GM12878 (cell line): ENCODE measurements at regions not wholly inside any gene's neighbourhood (a gene's known extent, or its start where the extent isn't known, plus 50 kb on each side); places are given as distances from the start of the nearest gene placed in this dataset.

Experiments used
- ATAC-seq: fragments of 200-7000 bp; cut with Tn5 transposase; 3 replicates; pipeline ENCODE4 v1.9.1; 2020; ENCODE audit warnings: mild to moderate bottlenecking, moderate library complexity
- BruUV-seq: library from RNA; stranded (reverse); fragments of 400-500 nt; replicated peaks from 2 replicates; lab custom pipeline; 2021; lab: Mats Ljungman, UMichigan
- CTCF ChIA-PET: fragments of 300-600 bp; sonication (Branson Sonifier 250); formaldehyde crosslinking; extraction: SDS; loops from one replicate; lab custom pipeline; 2021; ENCODE audit warnings: inconsistent platforms; lab: Yijun Ruan, JAX
- POLR2A ChIA-PET: fragments of 350-600 bp; formaldehyde crosslinking; extraction: SDS; loops from one replicate; lab custom pipeline; 2021; ENCODE audit warnings: inconsistent platforms; lab: Charles Lee
- RAD21 ChIA-PET: fragments of 300-600 bp; sonication (Branson Sonifier 250); formaldehyde crosslinking; loops from one replicate; lab custom pipeline; 2023; ENCODE audit warnings: antibody characterized with exemption; ENCODE audit not compliant: unreplicated experiment; lab: Charles Lee
- SMC1A ChIA-PET: fragments of 300-600 bp; sonication (Branson Sonifier 250); formaldehyde crosslinking; loops from one replicate; lab custom pipeline; 2023; ENCODE audit not compliant: unreplicated experiment, uncharacterized antibody; lab: Charles Lee
- DNase-seq: peaks from one replicate; pipeline ENCODE4 v3.0.0-alpha.2; 2011; ENCODE audit warnings: low read depth, low spot score
- FAIRE-seq: peaks from 3 replicates; lab custom pipeline; 2011; peaks lifted over from hg19 to GRCh38; lab: Jason Lieb, UNC
- H2AFZ ChIP-seq: 2 replicates; pipeline ENCODE4 v1.6.0; 2011; ENCODE audit warnings: low read depth, low read length, control low read depth; ENCODE audit not compliant: control insufficient read depth
- H3K27ac ChIP-seq: 2 replicates; pipeline ENCODE4 v1.5.1; 2011; ENCODE audit warnings: control low read depth; ENCODE audit not compliant: control insufficient read depth, insufficient read depth
- H3K27me3 ChIP-seq, 2 experiments: replicated peaks in 1 of 2; 2 replicates each; pipeline versions ENCODE4 v1.6.0 to v1.6.1; 2011; ENCODE audit warnings: low read length in 1 of 2; ENCODE audit not compliant: control insufficient read depth in 2 of 2, insufficient read depth in 2 of 2
- H3K36me3 ChIP-seq, 2 experiments: 2 replicates each; pipeline ENCODE4 v1.5.1; 2011; ENCODE audit warnings: low read length in 1 of 2; ENCODE audit not compliant: control insufficient read depth in 2 of 2, insufficient read depth in 2 of 2
- H3K4me1 ChIP-seq: 2 replicates; pipeline ENCODE4 v1.6.1; 2011; ENCODE audit warnings: mild to moderate bottlenecking, low read length, moderate library complexity, mixed read lengths; ENCODE audit not compliant: control insufficient read depth, insufficient read depth
- H3K4me2 ChIP-seq: 2 replicates; pipeline ENCODE4 v1.6.0; 2011; ENCODE audit warnings: control low read depth; ENCODE audit not compliant: control insufficient read depth, insufficient read depth
- H3K4me3 ChIP-seq: fragments of 200-600 bp; sonication (generic); 2 replicates; pipeline ENCODE4 v1.5.1; 2016
- H3K79me2 ChIP-seq: 2 replicates; pipeline ENCODE4 v1.6.0; 2011; ENCODE audit warnings: low read length; ENCODE audit not compliant: control insufficient read depth, insufficient read depth
- H3K9ac ChIP-seq: 2 replicates; pipeline ENCODE4 v1.8.0; 2011; ENCODE audit warnings: low read length, control low read depth, mixed read lengths; ENCODE audit not compliant: control insufficient read depth, insufficient read depth
- H3K9me3 ChIP-seq: replicated peaks from 3 replicates; pipeline ENCODE4 v1.5.1; 2011; ENCODE audit warnings: mild to moderate bottlenecking, low read length; ENCODE audit not compliant: control insufficient read depth, insufficient read depth
- H4K20me1 ChIP-seq: 2 replicates; pipeline ENCODE4 v1.6.0; 2011; ENCODE audit not compliant: control insufficient read depth, insufficient read depth
- BHLHE40 ChIP-seq, 2 experiments: fragments of 450-650 bp in 1 of 2; IDR thresholded peaks; 2 replicates each; pipeline ENCODE4 v1.6.1; 2011 to 2017; ENCODE audit warnings: low read depth in 2 of 2, borderline replicate concordance in 1 of 2, improper control_type of control experiment in 1 of 2, low read length in 1 of 2, mild to moderate bottlenecking in 1 of 2
- BRCA1 ChIP-seq: IDR thresholded peaks from 2 replicates; pipeline ENCODE4 v1.6.1; 2011; ENCODE audit warnings: low read depth, low read length, improper control_type of control experiment
- E2F4 ChIP-seq: IDR thresholded peaks from 2 replicates; pipeline ENCODE4 v1.6.1; 2012; ENCODE audit warnings: low read depth, low read length, improper control_type of control experiment
- NR2C2 ChIP-seq: IDR thresholded peaks from 2 replicates; pipeline ENCODE4 v1.6.1; 2011; ENCODE audit warnings: borderline replicate concordance, low read depth; ENCODE audit not compliant: control insufficient read depth, insufficient read length
- PKNOX1 ChIP-seq: fragments of 450-650 bp; IDR thresholded peaks from 2 replicates; pipeline ENCODE4 v1.6.1; 2016; ENCODE audit warnings: mild to moderate bottlenecking
- SREBF2 ChIP-seq: IDR thresholded peaks from 2 replicates; pipeline ENCODE4 v1.6.1; 2012; ENCODE audit warnings: mild to moderate bottlenecking, low read length
- WRNIP1 ChIP-seq: IDR thresholded peaks from 2 replicates; pipeline ENCODE4 v1.6.1; 2011; ENCODE audit warnings: low read depth, low read length, improper control_type of control experiment, borderline replicate concordance
- ZNF622 ChIP-seq: fragments of 450-650 bp; IDR thresholded peaks from 2 replicates; pipeline ENCODE4 v1.6.1; 2017; ENCODE audit warnings: mild to moderate bottlenecking, inconsistent platforms
- ZZZ3 ChIP-seq: IDR thresholded peaks from 2 replicates; pipeline ENCODE4 v1.6.1; 2011; ENCODE audit warnings: low read depth; ENCODE audit not compliant: control insufficient read depth, insufficient read length
- WGBS: methylation state at CpG from one replicate; pipeline ENCODE4 v1.1.6; 2016; ENCODE audit warnings: low lambda C conversion rate; ENCODE audit not compliant: insufficient replicate concordance, insufficient coverage; ENCODE audit errors: missing lambda C conversion rate; 5-methylcytosine and 5-hydroxymethylcytosine counted together
- in situ Hi-C: fragments of 300-500 bp; cut with MboI; formaldehyde crosslinking; loops from 9 replicates; pipeline ENCODE4 v1.14.3; 2018; ENCODE audit warnings: mixed read lengths
- intact Hi-C: fragments of 100-400 bp; cut with micrococcal nuclease; formaldehyde crosslinking; loops from one replicate; pipeline ENCODE4 v1.14.2; 2022; ENCODE audit not compliant: unreplicated experiment
- TF ChIP-seq, protein P1 (sequence below): IDR thresholded peaks from 2 replicates; pipeline ENCODE4 v1.6.1; 2011; ENCODE audit warnings: low read depth, mild to moderate bottlenecking, low read length, moderate library complexity, borderline replicate concordance; ENCODE audit errors: extremely low read depth
- TF ChIP-seq, protein P2 (sequence below): fragments of 450-650 bp; IDR thresholded peaks from 2 replicates; pipeline ENCODE4 v1.6.1; 2018; ENCODE audit warnings: borderline replicate concordance, mild to moderate bottlenecking; ENCODE audit not compliant: partially characterized antibody

DNA sequence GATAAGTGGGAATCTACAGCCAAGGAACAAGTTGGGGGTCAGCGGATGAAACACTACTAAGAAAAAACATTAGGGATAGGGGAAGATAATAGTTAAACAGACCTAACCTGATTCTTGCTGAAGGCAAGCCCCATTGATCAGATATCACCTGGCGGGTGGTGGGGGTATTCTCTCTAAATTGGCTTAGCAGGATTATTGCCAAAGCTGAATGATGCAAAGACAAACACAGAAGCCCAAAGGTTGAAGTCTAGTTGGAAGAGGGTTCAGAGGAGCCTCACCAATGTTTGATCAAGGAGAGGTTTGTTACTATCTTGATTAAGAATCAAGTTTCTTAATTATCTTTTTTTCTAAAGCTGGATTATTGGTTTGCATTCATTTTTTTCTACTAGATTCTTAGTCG lies 371.9 kb upstream of the CNTN4 start:
- DNase-seq = no peak
- Histone ChIP-seq H3K4me2 (no peak overlapping the region), H4K20me1 (no peaks in the 10 kb centered on the region), H3K4me1 (no peaks in the 10 kb centered on the region), H3K9ac (no peak overlapping the region), H3K4me3 (no peak overlapping the region), H3K36me3 (no peaks in the 10 kb centered on the region), H3K27me3 (no peaks in the 10 kb centered on the region), H3K27ac (no peak overlapping the region), H2AFZ (no peak overlapping the region)
- ChIA-PET SMC1A (no interaction called here), RAD21 (no interaction called here)
- intact Hi-C loops = no loop called here
- BruUV-seq = no TSS peak
- WGBS = 0% methylated on average over 3 of the region's 3 CpGs
- TF ChIP-seq BRCA1 = no peak
- TF ChIP-seq E2F4 = no peak
- TF ChIP-seq ZZZ3 = no peak
- TF ChIP-seq, all 136 proteins: peak for 0
- ChIA-PET CTCF (no interaction called here), POLR2A (no interaction called here)
- in situ Hi-C loops = no loop called here
- FAIRE-seq = no peak
- H3K9me3 ChIP-seq = no peaks in the 10 kb centered on the region
- no peaks in the 10 kb centered on the region for H3K79me2 ChIP-seq
- ATAC-seq = no peak

- TF ChIP-seq WRNIP1 (no peak), NR2C2 (no peak), ZNF622 (no peak), SREBF2 (no peak), BHLHE40 (IDR thresholded peaks at IDR 0.05; ENCODE audit: borderline replicate concordance in 1 of 2, low read depth in 2 of 2, low read length in 1 of 2) (no peak), PKNOX1 (no peak)
- TF ChIP-seq, protein P1, sequence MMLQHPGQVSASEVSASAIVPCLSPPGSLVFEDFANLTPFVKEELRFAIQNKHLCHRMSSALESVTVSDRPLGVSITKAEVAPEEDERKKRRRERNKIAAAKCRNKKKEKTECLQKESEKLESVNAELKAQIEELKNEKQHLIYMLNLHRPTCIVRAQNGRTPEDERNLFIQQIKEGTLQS = no peak
- TF ChIP-seq, protein P2, sequence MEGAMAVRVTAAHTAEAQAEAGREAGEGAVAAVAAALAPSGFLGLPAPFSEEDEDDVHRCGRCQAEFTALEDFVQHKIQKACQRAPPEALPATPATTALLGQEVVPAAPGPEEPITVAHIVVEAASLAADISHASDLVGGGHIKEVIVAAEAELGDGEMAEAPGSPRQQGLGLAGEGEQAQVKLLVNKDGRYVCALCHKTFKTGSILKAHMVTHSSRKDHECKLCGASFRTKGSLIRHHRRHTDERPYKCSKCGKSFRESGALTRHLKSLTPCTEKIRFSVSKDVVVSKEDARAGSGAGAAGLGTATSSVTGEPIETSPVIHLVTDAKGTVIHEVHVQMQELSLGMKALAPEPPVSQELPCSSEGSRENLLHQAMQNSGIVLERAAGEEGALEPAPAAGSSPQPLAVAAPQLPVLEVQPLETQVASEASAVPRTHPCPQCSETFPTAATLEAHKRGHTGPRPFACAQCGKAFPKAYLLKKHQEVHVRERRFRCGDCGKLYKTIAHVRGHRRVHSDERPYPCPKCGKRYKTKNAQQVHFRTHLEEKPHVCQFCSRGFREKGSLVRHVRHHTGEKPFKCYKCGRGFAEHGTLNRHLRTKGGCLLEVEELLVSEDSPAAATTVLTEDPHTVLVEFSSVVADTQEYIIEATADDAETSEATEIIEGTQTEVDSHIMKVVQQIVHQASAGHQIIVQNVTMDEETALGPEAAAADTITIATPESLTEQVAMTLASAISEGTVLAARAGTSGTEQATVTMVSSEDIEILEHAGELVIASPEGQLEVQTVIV = no peak
- BruUV-seq = no TSS peak
- ATAC-seq (no peak), FAIRE-seq (no peak), DNase-seq (no peak)
- in situ Hi-C loops (no loop called here), intact Hi-C loops (no loop called here)
- no peak overlapping the region for H3K9ac ChIP-seq
- CTCF ChIA-PET = no interaction called here
- no peaks in the 10 kb centered on the region for H3K36me3 ChIP-seq
- SMC1A ChIA-PET = no interaction called here
- H3K27ac ChIP-seq = no peak overlapping the region
- no peak overlapping the region for H3K4me2 ChIP-seq
- no peak overlapping the region for H3K4me3 ChIP-seq
- H3K9me3 ChIP-seq = no peaks in the 10 kb centered on the region
- 7% methylated on average over 4 of the region's 4 CpGs for WGBS
- no peaks in the 10 kb centered on the region for H3K4me1 ChIP-seq
- H2AFZ ChIP-seq = no peak overlapping the region
- RAD21 ChIA-PET = no interaction called here
- POLR2A ChIA-PET = no interaction called here
- no peaks in the 10 kb centered on the region for H3K27me3 ChIP-seq
- H4K20me1 ChIP-seq = no peaks in the 10 kb centered on the region
- H3K79me2 ChIP-seq = no peaks in the 10 kb centered on the region
Measured at GRCh38 chr3:1727242-1727641, 371.4 kb upstream of the CNTN4 start.
